ENCODE measurements at regions not wholly inside any gene's neighbourhood (a gene's known extent, or its start where the extent isn't known, plus 50 kb on each side); places are given as distances from the start of the nearest gene placed in this dataset.
A peak's percentile ranks its signal among the peaks of the same experiment; 100 is the strongest.
"Not testable (repeated sequence)": the region's sequence is repeated elsewhere in the genome, so short reads cannot be mapped to it uniquely, and the experiment has no call there.

DNA sequence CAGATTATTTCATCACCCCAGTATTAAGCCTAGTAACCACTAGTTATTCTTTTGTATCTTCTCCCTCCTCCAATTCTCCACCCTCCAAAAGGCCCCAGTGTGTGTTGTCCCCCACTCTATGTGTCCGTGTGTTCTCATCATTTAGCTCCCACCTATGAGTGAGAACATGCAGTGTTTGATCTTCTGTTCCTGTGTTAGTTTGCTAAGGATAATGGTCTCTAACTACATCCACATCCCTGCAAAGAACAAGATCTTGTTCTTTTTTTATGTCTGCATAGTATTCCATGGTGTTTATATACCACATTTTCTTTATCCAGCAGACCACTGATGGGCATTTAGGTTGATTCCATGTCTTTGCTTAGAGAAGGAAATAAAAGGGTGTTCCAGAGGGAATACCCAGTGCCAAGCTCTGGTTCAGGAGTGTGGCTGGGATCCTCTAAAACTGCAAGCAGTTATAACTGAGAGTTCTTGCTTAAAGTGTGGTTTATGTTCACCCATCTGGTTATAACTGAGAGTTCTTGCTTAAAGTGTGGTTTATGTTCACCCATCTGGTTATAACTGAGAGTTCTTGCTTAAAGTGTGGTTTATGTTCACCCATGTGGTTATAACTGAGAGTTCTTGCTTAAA is 154.8 kb downstream of the SYT15 start:
- DNase-seq (ENCODE audit: low spot score); in situ Hi-C loops (cut with MboI; ENCODE audit: low sequenced_read_pairs, unreplicated experiment): not testable (repeated sequence)

- DNase-seq (ENCODE audit: low spot score); in situ Hi-C loops (cut with MboI; ENCODE audit: low sequenced_read_pairs, unreplicated experiment): not testable (repeated sequence)
These were observed 155.3 kb downstream of the SYT15 start for GRCh38 chr10:46734262-46734642.

DNA sequence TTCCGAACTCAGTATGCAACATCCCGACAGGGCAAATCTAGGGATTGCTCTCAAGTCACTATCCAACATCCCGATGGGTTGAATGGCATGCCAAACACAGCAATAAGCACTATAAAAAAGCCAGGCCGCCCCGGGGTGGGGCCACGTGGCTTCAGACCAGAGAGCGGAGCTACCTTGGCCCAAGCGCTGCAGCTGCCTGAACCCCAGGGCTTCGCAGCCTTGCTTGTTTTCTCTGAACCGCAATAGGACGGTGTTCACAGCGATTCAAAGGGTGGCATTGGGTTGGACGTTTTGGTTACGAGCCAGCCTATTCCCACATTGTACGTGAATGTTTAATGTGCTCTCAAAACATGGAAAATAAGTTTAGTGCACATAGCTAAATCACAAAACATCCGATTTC is 161.0 kb downstream of the SYT15 start:
- in situ Hi-C loops (cut with MboI; ENCODE audit: low sequenced_read_pairs, unreplicated experiment); DNase-seq (ENCODE audit: low spot score): not testable (repeated sequence)

DNA sequence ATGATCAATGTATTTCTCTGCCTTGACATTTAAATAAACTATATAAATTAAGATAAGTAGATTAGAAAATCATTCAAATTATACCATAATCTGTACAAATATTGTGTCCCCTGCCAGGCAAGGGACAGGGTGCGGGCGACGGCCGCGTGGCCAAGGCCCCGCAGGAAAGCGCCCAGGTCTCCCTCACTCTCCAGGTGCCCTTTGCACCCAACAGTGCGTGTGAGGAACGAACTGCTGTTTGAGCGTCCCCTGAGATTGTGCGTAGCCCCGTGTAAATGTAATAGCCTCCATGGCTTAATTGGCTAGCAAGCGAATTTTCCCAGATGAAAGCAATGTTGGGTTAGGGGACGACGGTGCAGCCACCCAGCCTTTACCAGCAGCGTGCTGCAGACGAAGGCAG is 161.4 kb downstream of the SYT15 start:
- DNase-seq (ENCODE audit: low spot score); in situ Hi-C loops (cut with MboI; ENCODE audit: low sequenced_read_pairs, unreplicated experiment): not testable (repeated sequence)

GRCh38 chr10:46749003-46749402 is 162.2 kb upstream of the PTPN20 start:
- in situ Hi-C loops (cut with MboI; ENCODE audit: low sequenced_read_pairs, unreplicated experiment); DNase-seq (ENCODE audit: low spot score): not testable (repeated sequence)

DNA sequence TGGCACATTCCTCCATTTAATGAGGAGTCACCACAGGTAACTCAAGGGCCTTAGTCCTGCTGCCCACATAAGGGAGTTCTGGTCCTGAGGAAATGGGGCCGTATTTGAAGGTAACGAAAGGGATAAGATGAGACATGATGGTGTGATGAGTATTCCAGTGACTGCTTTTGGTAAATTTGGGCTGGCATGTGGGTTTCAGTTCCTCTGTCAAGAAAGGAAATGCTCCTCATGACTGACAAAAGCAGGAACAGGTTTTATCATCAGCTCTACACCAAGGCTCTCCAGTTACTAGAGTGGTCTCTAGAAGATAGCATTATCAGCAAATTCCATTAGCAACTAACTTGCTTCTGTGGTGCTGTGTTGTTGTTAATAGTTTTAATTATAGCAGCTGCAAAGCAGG is 161.8 kb upstream of the PTPN20 start:
- in situ Hi-C loops (cut with MboI; ENCODE audit: low sequenced_read_pairs, unreplicated experiment); DNase-seq (ENCODE audit: low spot score): not testable (repeated sequence)

- DNase-seq (ENCODE audit: low spot score); in situ Hi-C loops (cut with MboI; ENCODE audit: low sequenced_read_pairs, unreplicated experiment): not testable (repeated sequence)
These were observed 157.5 kb upstream of the PTPN20 start for GRCh38 chr10:46753763-46754162.

DNA sequence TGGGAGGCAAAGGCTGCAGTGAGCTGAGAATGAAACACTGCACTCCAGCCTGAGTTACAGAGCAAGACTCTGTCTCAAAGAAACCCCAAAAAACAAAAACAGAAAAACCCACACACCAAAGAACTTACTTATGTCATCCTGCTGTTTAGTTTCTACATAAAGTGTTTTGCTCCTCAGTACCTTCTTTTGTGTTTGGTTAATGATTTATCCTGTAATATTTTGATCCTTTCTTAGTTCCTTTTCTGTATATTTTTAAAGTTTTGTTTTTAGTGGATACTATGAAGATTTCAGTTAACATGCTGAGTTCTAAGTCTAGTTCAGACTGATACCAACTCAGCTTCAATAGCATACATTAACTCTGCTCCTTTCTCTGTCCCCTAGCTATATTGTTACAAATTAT is 149.8 kb upstream of the PTPN20 start:
- in situ Hi-C loops (cut with MboI; ENCODE audit: low sequenced_read_pairs, unreplicated experiment); DNase-seq (ENCODE audit: low spot score): not testable (repeated sequence)

DNA sequence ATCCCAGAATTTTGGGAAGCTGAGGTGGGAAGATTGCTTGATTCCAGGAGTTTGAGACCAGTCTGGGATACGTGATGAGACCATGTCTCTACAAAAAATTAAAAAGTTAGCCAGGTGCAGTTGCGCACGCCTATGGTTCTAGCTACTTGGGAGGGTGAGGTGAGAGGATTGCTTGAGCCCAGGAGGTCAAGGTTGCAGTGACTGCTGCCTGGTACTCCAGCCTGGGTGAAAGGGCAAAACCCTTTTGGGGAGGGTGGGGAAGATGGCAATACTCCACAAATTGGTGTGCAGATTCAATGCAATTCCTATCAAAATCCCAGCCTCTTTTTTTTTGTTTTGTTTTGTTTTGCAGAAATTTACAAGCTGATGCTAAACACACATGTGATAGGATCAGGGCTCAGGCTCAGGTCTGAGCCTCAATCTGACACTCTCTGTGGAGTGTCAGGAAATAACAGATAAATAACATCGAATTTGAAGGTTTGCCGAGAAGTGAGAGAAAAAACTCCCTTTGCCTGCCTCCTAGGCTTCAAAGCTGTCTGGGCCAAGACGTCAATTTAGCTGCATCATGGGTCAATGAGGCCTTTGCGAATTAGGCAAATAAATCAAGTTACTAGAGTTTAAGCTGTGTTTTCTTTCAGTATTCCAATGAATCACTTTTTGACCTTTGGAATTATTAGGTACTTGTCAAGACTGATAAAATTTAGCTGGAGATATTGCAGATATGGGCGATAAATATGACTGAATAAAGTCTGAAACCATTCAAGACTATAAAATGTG is 142.5 kb upstream of the PTPN20 start:
- in situ Hi-C loops (cut with MboI; ENCODE audit: low sequenced_read_pairs, unreplicated experiment); DNase-seq (ENCODE audit: low spot score): not testable (repeated sequence)

- in situ Hi-C loops (cut with MboI; ENCODE audit: low sequenced_read_pairs, unreplicated experiment); DNase-seq (ENCODE audit: low spot score): not testable (repeated sequence)
These were observed 137.9 kb upstream of the PTPN20 start for GRCh38 chr10:46773178-46773896.

DNA sequence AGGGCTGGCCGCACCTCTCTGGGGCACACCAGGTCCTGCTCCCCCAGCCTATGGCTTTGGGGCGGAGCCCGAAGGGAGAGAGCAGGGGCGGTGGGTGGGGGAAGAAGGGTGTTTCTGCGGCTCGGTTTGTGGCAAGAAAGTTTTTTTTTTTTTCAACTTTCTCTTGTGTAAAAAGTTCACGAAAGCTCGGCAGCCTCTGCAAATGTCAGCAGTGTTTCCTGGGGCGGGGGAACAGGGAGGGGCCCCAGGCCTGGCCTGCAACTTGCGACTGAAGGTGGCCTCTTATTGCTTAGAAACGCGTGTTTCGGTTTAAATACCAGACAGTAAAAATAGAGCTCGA is 137.4 kb upstream of the PTPN20 start:
- DNase-seq (ENCODE audit: low spot score): peak; percentile 4
- in situ Hi-C loops (cut with MboI; ENCODE audit: low sequenced_read_pairs, unreplicated experiment): not testable (repeated sequence)

DNA sequence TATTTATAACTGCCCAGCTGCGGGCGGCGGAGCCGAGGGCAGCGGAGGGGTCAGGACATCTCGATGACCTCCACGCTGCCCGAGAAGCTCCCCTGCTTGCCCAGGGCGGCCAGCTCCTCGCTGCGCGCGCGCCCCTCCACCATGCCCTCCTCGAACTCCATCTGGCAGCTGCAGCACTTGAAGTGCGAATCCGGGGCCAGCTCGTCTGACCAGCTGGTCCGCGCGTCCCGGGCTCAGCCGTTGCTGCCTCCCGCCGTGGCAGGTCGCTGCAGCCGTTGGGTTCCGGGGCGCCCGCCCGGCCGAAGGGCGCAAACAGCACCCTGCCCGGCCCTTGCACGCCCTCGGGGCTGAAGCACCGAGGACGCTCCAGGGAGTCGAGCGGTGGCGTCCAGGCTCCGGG is 136.9 kb upstream of the PTPN20 start:
- DNase-seq (ENCODE audit: low spot score); in situ Hi-C loops (cut with MboI; ENCODE audit: low sequenced_read_pairs, unreplicated experiment): not testable (repeated sequence)

- DNase-seq (ENCODE audit: low spot score); in situ Hi-C loops (cut with MboI; ENCODE audit: low sequenced_read_pairs, unreplicated experiment): not testable (repeated sequence)
These were observed 136.1 kb upstream of the PTPN20 start for GRCh38 chr10:46774945-46775667.

GRCh38 chr10:46775668-46776059 is 135.6 kb upstream of the PTPN20 start:
- DNase-seq (ENCODE audit: low spot score); in situ Hi-C loops (cut with MboI; ENCODE audit: low sequenced_read_pairs, unreplicated experiment): not testable (repeated sequence)

DNA sequence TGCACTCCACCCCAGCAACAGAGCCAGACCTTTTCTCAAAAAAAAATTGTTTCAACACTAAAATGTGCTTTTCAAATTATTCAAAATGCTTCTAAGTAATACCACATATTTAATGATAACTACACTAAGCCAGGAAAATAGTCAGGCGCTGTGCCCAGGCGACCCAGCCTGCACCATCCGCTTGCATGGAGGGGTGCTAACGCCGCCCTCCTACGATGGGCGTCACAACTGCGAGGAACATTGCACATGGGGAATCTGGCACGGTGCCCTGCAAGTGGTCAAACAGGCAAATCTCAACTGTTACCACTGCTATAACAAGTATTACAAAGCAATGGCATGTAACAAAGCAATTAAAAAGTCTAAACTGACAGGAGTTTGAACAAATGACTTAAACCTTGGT is 131.7 kb upstream of the PTPN20 start:
- in situ Hi-C loops (cut with MboI; ENCODE audit: low sequenced_read_pairs, unreplicated experiment); DNase-seq (ENCODE audit: low spot score): not testable (repeated sequence)

- in situ Hi-C loops (cut with MboI; ENCODE audit: low sequenced_read_pairs, unreplicated experiment): not testable (repeated sequence)
These were observed 131.1 kb upstream of the PTPN20 start for GRCh38 chr10:46780164-46780563.

GRCh38 chr10:46781001-46781400 is 130.2 kb upstream of the PTPN20 start:
- in situ Hi-C loops (cut with MboI; ENCODE audit: low sequenced_read_pairs, unreplicated experiment); DNase-seq (ENCODE audit: low spot score): not testable (repeated sequence)

More at GRCh38 chr10:46780164-46780563, 131.1 kb upstream of the PTPN20 start:
- not testable (repeated sequence) for DNase-seq (ENCODE audit: low spot score)

DNA sequence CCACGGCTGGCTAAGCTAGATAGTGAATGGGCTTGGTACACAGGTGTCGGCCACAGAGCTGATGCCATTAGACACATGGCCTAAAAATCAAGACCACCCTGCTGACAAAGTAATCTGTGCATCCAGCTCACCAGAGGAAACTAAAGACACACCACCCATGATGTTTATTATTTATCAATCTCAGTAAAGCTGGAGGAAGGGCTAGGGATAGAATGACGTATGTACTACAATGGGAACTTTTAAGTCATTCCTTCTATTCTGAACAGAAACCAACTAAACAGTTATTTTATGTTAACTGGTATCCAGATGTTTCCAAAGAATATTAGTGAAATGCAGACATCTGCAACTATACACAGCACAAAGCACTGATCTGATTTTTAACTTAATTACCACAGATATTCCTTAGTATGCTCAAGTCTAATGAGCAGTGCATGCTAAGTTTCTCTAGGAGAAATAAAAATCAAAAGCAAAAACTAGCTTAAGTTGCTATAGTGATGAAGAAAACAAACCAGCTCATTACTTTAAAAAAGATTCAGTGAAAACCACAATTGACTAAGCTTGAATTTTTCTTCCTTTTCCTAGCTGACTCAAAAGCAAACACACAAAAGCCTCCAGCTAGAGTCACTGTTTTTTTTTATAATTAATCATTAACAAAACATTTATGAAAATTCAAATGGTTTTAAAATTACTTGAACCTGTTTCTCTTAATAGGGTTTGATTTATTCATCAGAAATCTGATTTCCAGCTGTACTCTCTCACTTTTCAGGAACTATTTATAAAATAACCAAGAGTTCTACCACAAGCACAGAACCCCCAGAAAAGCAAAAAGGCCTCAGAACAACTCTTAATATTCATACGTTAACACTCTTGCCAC is 129.0 kb upstream of the PTPN20 start:
- in situ Hi-C loops (cut with MboI; ENCODE audit: low sequenced_read_pairs, unreplicated experiment); DNase-seq (ENCODE audit: low spot score): not testable (repeated sequence)

Data from GM13976 (cell line).